ENCODE measurements at regions not wholly inside any gene's neighbourhood (a gene's known extent, or its start where the extent isn't known, plus 50 kb on each side); places are given as distances from the start of the nearest gene placed in this dataset.
"Not testable (repeated sequence)": the region's sequence is repeated elsewhere in the genome, so short reads cannot be mapped to it uniquely, and the experiment has no call there.

DNA sequence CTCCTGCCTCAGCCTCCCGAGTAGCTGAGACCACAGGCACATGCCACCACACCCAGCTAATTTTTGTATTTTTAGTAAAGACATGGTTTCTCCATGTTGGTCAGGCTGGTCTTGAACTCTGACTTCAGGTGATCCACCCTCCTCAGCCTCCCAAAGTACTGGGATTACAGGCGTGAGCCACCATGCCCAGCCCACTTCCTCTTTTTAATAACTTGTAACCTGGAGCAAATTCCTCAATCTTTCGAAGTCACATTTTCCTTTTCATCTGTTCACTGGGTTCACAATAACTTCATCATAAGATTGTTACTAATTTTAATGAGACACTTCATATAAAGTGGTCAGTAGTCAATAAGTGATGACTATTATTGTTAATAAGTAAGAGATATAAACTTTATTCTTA is 193.3 kb upstream of the FERD3L start:
- not testable (repeated sequence) for TF ChIP-seq CTCF, POLR2A (IDR thresholded peaks at IDR 0.05)

All from esophagus squamous epithelium (tissue), 4 donors.